ENCODE measurements at regions not wholly inside any gene's neighbourhood (a gene's known extent, or its start where the extent isn't known, plus 50 kb on each side); places are given as distances from the start of the nearest gene placed in this dataset.

GRCh38 chr10:59008452-59008851, 168.0 kb upstream of the PHYHIPL start:
- ChIA-PET POLR2A (ENCODE audit: unreplicated experiment) (no interaction called here), CTCF (no interaction called here)
- no peak overlapping the region for H2AFZ ChIP-seq (replicated peaks; ENCODE audit: low read length, poor library complexity)
- no peak overlapping the region for H4K5ac ChIP-seq (ENCODE audit: low read depth, low read length)
- no peaks in the 10 kb centered on the region for H3K9me3 ChIP-seq (ENCODE audit: control insufficient read depth, insufficient read depth, low read length)
- H4K8ac ChIP-seq (ENCODE audit: low read depth in 2 of 2, low read length in 2 of 2): no peak overlapping the region
- no peak overlapping the region for H3K56ac ChIP-seq (ENCODE audit: extremely low read depth, insufficient read depth, low read length)
- no peaks in the 10 kb centered on the region for H4K20me1 ChIP-seq (ENCODE audit: insufficient read depth, low read length)
- no peak overlapping the region for H3K18ac ChIP-seq (ENCODE audit: low read depth, low read length)
- no peaks in the 10 kb centered on the region for H3K27me3 ChIP-seq (ENCODE audit: control insufficient read depth, insufficient read depth, low read length)
- no peak overlapping the region for H3K14ac ChIP-seq (replicated peaks; ENCODE audit: low read depth, low read length)
- H3K79me1 ChIP-seq (ENCODE audit: low read depth in 1 of 2, low read length in 2 of 2): no peaks in the 10 kb centered on the region
- intact Hi-C loops (cut with micrococcal nuclease) (no loop called here), dilution Hi-C loops (cut with HindIII; ENCODE audit: low sequenced_read_pairs, unreplicated experiment) (no loop called here), in situ Hi-C loops (cut with MboI; ENCODE audit: low sequenced_read_pairs) (no loop called here)
- 29% methylated on average over 1 of the region's 1 CpG; no CpG with 5 or more reads in 1 of the 2 experiments for WGBS, 2 experiments (ENCODE audit: extremely low coverage in 2 of 2, insufficient read length in 1 of 2)
- H3K4me1 ChIP-seq (ENCODE audit: control insufficient read depth, insufficient read depth, low read length): no peaks in the 10 kb centered on the region
- H3K23ac ChIP-seq (ENCODE audit: low read depth, low read length): no peak overlapping the region
- no peak overlapping the region for H3K9ac ChIP-seq (ENCODE audit: low read depth, low read length)
- no peak overlapping the region for H2BK15ac ChIP-seq (ENCODE audit: low read depth, low read length)
- H2BK5ac ChIP-seq (ENCODE audit: low read depth, low read length, poor library complexity, severe bottlenecking): no peak overlapping the region
- H2AK5ac ChIP-seq (ENCODE audit: low read depth, low read length): no peak overlapping the region
- DNase-seq (no peak), ATAC-seq (ENCODE audit: low read depth) (no peak)
- H2BK20ac ChIP-seq (ENCODE audit: low read depth, low read length): no peak overlapping the region
- H3K9me1 ChIP-seq (ENCODE audit: insufficient read depth, low read length): no peaks in the 10 kb centered on the region
- no peak overlapping the region for H3K27ac ChIP-seq (ENCODE audit: insufficient read depth, low read length)
- BruUV-seq (replicated peaks): no TSS peak
- no peaks in the 10 kb centered on the region for H3K36me3 ChIP-seq (ENCODE audit: control insufficient read depth, insufficient read depth, low read length)
- no peak overlapping the region for H2AK9ac ChIP-seq (replicated peaks; ENCODE audit: low read depth, low read length, poor library complexity)
- H3K4me3 ChIP-seq (ENCODE audit: insufficient read depth, low read depth, low read length): no peak overlapping the region
- no peak overlapping the region for H3K4me2 ChIP-seq (ENCODE audit: low read depth, low read length)
- no peak overlapping the region for H3K4ac ChIP-seq (ENCODE audit: low read depth, low read length)
- H2BK120ac ChIP-seq (ENCODE audit: low read depth, low read length): no peak overlapping the region
- no peak overlapping the region for H4K91ac ChIP-seq (ENCODE audit: insufficient read depth, low read depth, low read length)
- no peak for TF ChIP-seq RAD21 (IDR thresholded peaks at IDR 0.05; ENCODE audit: low read length)
- no peak for TF ChIP-seq CTCF (conservative IDR thresholded peaks at IDR 0.05; ENCODE audit: low read depth, low read length)
- no peak for TF ChIP-seq POLR2A (IDR thresholded peaks at IDR 0.05; ENCODE audit: low read depth, low read length)
